Pancreas (tissue), 10 donors: ENCODE measurements at regions not wholly inside any gene's neighbourhood (a gene's known extent, or its start where the extent isn't known, plus 50 kb on each side); places are given as distances from the start of the nearest gene placed in this dataset.

ENCODE experiments used
- ATAC-seq, 4 donors: fragments of 200-7000 bp; cut with Tn5 transposase; one replicate each; pipeline versions ENCODE4 v1.8.0 to v1.9.1; 2020; ENCODE audit warnings: mild to moderate bottlenecking in 4 of 4, moderate library complexity in 4 of 4
- DNase-seq, 6 donors: peaks; one replicate each; pipeline ENCODE4 v3.0.0-alpha.2; 2020
- FAIRE-seq: peaks from 2 replicates; lab custom pipeline; 2012; peaks lifted over from hg19 to GRCh38; lab: Jason Lieb, UNC
- H3K27ac ChIP-seq, 4 donors: fragments of 200-600 bp; sonication (generic); 1 replicate in 3 of 4; 2 replicates in 1 of 4; pipeline versions ENCODE4 v1.5.0 to v1.8.0; 2020
- H3K27me3 ChIP-seq, 4 donors: fragments of 200-600 bp; one replicate each; pipeline ENCODE4 v1.8.0; 2021
- H3K36me3 ChIP-seq, 3 donors: fragments of 200-600 bp; sonication (generic) in 1 of 3; one replicate each; pipeline versions ENCODE4 v1.5.0 to v1.8.0; 2020 to 2021
- H3K4me1 ChIP-seq, 3 donors: fragments of 200-600 bp; one replicate each; pipeline ENCODE4 v1.8.0; 2021
- H3K4me3 ChIP-seq, 4 donors: fragments of 200-600 bp; sonication (generic) in 2 of 4; one replicate each; pipeline versions ENCODE4 v1.5.0 to v1.8.0; 2020 to 2021
- H3K9me3 ChIP-seq, 4 donors: fragments of 200-600 bp; one replicate each; pipeline ENCODE4 v1.8.0; 2021
- WGBS, 2 donors: extraction: QIAGEN DNeasy Blood & Tissue Kit; methylation state at CpG; one replicate each; pipeline ENCODE4 v1.1.7; 2013; 5-methylcytosine and 5-hydroxymethylcytosine counted together
- intact Hi-C, 3 donors: fragments of 100-400 bp; cut with DNase I; formaldehyde crosslinking; loops; one replicate each; pipeline versions ENCODE4 v1.11.1 to v1.14.2; 2022
- TF ChIP-seq, protein P1 (sequence below), 4 donors: fragments of 200-600 bp; sonication (generic) in 3 of 4; IDR thresholded peaks; one replicate each; pipeline versions ENCODE4 v1.5.0 to v1.8.0; 2021; ENCODE audit warnings: antibody characterized with exemption in 4 of 4
- donor health status: healthy with polysubstance abuse.
- donor health status: DM: no; HTN: no; CAD: no; lungs with moderate emphysema.
- donor health status: DM: no; HTN: no; CAD: no.
- donor health status: control.
- donor health status: control.
- donor health status: Bipolar disorder and iron deficiency.
- donor health status: DM: yes; HTN: yes; CAD: no.
- donor health status: DM: no; HTN: no; CAD: no.
- donor health status: DM: no; HTN: no; CAD: no.
- donor health status: DM: yes; HTN: yes; CAD: no.

DNA sequence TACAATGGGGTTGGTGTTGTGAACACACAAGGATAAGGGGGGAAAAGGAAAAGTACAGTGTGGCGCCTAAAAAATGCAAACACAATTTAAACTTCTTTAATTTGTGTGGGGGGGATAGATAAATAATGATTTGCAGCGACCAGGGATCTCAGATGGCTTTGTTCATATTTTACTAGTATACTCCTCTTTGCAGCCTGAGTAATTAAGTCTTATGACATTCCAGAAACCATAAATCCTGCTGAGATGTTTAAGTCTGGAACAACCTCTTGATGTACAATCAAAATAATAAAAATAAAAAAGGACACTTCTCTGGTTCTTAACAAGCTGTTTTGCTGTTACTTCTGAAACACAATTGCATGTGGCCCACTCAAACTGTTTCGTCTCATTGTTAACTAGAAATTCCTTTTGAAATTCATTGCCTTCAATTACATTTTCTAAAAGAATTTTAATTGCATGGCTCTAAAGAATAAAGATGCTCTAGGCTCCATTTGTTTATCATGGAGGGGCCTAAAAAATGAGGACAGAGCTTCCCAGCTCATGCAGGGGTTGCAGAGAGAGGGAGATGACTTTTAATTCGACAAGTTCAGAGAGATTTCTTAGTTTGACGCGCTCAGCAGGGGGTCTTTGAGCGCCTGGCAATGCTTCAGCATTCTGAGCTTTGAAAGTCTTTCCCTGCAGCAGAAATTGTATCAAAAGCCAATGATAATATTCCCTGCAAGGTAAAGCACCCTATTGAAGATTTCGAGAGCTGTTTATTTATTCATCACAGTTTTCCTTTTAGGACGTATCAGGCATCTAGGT, 892.4 kb upstream of the TENM3 start:
- Histone ChIP-seq H3K4me3 (no peak overlapping the region), H3K27ac (no peak overlapping the region), H3K9me3 (no peaks in the 10 kb centered on the region), H3K4me1 (no peaks in the 10 kb centered on the region), H3K36me3 (no peaks in the 10 kb centered on the region), H3K27me3 (no peaks in the 10 kb centered on the region)
- FAIRE-seq (no peak), DNase-seq (no peak), ATAC-seq (no peak)
- intact Hi-C loops: no loop called here
- TF ChIP-seq, protein P1, sequence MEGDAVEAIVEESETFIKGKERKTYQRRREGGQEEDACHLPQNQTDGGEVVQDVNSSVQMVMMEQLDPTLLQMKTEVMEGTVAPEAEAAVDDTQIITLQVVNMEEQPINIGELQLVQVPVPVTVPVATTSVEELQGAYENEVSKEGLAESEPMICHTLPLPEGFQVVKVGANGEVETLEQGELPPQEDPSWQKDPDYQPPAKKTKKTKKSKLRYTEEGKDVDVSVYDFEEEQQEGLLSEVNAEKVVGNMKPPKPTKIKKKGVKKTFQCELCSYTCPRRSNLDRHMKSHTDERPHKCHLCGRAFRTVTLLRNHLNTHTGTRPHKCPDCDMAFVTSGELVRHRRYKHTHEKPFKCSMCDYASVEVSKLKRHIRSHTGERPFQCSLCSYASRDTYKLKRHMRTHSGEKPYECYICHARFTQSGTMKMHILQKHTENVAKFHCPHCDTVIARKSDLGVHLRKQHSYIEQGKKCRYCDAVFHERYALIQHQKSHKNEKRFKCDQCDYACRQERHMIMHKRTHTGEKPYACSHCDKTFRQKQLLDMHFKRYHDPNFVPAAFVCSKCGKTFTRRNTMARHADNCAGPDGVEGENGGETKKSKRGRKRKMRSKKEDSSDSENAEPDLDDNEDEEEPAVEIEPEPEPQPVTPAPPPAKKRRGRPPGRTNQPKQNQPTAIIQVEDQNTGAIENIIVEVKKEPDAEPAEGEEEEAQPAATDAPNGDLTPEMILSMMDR (IDR thresholded peaks at IDR 0.05): no peak
- WGBS, 2 donors: 19 to 26% methylated on average over 9 of the region's 9 CpGs

DNA sequence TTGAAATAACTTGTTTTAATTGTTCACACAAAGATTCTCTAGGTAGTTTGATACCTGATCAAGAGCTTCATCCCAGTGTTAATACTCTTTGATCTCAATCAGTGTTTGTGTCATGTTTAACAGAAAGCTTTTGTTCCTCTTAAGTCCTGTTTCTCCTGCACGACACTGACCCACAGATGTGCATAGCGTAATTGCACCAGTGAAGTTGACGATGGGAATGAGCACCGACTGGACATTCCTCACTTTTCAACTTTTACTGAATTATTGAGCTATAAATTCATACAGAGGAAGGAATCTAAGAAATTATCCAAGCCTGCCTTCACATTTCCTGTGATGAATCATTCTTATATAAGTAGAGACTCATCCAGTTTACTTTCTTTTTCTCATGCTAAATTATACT, 878.7 kb upstream of the TENM3 start:
- H3K9me3 ChIP-seq: no peaks in the 10 kb centered on the region
- H3K27me3 ChIP-seq: no peaks in the 10 kb centered on the region
- ATAC-seq: no peak
- DNase-seq: no peak
- no peak overlapping the region for H3K4me3 ChIP-seq
- WGBS, 2 donors: 47 to 49% methylated on average over 4 of the region's 4 CpGs
- FAIRE-seq: no peak
- TF ChIP-seq, protein P1 (IDR thresholded peaks at IDR 0.05): no peak
- H3K4me1 ChIP-seq: no peaks in the 10 kb centered on the region
- H3K36me3 ChIP-seq: no peaks in the 10 kb centered on the region
- no peak overlapping the region for H3K27ac ChIP-seq
- intact Hi-C loops: no loop called here

DNA sequence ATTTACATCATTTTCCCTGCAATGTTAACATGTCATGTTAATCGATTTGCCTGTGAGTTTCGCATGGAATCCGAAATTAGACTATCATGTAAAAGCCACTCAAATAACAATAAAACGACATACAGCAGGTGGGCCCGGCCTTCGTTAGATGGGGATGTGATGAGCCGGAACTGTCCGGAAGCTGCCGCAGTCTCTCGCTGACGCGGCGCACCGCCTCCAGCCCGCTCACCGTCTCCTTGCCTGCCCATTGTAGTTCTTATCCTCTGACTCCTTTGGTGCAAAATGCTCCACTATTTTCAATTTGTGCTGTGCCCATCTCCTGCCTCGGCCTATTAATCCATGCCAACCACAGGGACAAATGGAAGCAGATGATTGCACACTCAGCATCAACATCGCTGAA, 877.5 kb upstream of the TENM3 start:
- Histone ChIP-seq H3K27ac (no peak overlapping the region), H3K27me3 (no peaks in the 10 kb centered on the region), H3K9me3 (no peaks in the 10 kb centered on the region), H3K4me3 (no peak overlapping the region), H3K36me3 (no peaks in the 10 kb centered on the region), H3K4me1 (no peaks in the 10 kb centered on the region)
- FAIRE-seq (no peak), DNase-seq (no peak), ATAC-seq (no peak)
- intact Hi-C loops: no loop called here
- TF ChIP-seq, protein P1 (IDR thresholded peaks at IDR 0.05): no peak
- WGBS, 2 donors: 85 to 90% methylated on average over 18 of the region's 18 CpGs

DNA sequence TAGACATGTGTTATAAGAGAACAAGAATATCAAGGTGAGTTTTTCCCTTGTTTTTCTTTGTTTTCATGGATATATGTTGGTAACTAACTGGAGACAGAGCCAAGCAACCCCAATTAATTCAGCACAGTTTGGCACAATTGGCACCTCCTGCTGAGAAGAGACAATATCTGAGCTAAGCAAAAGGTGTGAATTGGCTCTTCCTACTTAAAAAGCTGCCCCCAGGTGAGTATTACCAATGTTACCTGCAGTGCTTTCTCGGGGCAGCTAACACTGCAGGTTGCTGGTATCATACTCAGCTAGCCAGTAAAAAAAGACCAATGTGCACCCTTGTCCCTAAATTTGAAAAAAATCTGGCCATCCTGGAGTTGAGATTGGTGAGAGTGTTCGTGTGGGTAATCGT, 871.2 kb upstream of the TENM3 start:
- intact Hi-C loops: no loop called here
- H3K36me3 ChIP-seq: no peaks in the 10 kb centered on the region
- no peak for FAIRE-seq
- no peaks in the 10 kb centered on the region for H3K27me3 ChIP-seq
- no peak for DNase-seq
- no peak overlapping the region for H3K4me3 ChIP-seq
- TF ChIP-seq, protein P1 (IDR thresholded peaks at IDR 0.05): no peak
- no peaks in the 10 kb centered on the region for H3K9me3 ChIP-seq
- 30 to 49% methylated on average over 3 of the region's 3 CpGs for WGBS, 2 donors
- H3K27ac ChIP-seq: no peak overlapping the region
- ATAC-seq: no peak
- H3K4me1 ChIP-seq: no peaks in the 10 kb centered on the region

DNA sequence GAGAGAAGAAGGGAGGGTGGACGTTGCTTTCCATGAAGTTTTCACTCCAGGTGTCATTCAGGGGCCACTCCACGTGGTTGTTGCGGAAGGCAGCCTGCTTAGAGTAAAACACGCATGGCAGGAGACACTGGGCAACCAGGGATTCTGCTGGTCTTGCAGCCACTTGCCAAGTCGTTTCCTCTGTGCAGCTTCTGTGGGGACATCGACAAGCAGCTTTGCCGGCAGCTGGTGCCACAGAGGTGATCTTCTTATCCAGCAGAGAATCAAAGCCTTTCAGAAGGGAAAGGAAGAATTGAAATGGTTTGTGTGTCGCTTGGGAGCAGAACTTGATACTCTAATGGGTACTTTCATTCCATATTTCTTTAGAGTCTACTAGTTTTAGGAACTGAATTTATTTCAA, 867.1 kb upstream of the TENM3 start:
- intact Hi-C loops: no loop called here
- Histone ChIP-seq H3K27me3 (no peaks in the 10 kb centered on the region), H3K27ac (no peak overlapping the region), H3K4me3 (no peak overlapping the region), H3K4me1 (no peaks in the 10 kb centered on the region), H3K9me3 (no peaks in the 10 kb centered on the region), H3K36me3 (no peaks in the 10 kb centered on the region)
- TF ChIP-seq, protein P1 (IDR thresholded peaks at IDR 0.05): no peak
- FAIRE-seq (no peak), DNase-seq (no peak), ATAC-seq (no peak)
- 51 to 60% methylated on average over 8 of the region's 8 CpGs for WGBS, 2 donors
